ENCODE measurements at regions not wholly inside any gene's neighbourhood (a gene's known extent, or its start where the extent isn't known, plus 50 kb on each side); places are given as distances from the start of the nearest gene placed in this dataset.

DNA sequence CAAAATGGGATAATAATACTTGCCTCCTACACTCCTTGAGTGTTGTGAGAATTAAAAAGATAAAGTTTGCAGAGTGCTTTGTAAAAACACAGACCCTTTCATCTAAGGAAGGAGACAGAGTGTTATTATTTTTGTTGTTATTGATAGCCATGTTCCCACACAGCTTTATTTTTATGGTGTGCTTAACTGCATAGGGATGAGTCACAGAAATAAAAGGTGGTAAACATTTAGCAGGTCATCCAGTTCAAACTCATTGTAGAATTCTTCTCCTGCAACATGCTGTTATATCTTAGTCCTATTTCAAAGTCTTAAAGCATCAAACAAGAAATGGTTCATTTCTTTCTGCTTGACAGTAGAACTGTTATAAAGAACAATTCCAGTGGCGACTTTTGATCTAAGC lies 367.5 kb upstream of the ACTBL2 start:
- H3F3A ChIP-seq (ENCODE audit: low read depth): no peaks in the 10 kb centered on the region

DNA sequence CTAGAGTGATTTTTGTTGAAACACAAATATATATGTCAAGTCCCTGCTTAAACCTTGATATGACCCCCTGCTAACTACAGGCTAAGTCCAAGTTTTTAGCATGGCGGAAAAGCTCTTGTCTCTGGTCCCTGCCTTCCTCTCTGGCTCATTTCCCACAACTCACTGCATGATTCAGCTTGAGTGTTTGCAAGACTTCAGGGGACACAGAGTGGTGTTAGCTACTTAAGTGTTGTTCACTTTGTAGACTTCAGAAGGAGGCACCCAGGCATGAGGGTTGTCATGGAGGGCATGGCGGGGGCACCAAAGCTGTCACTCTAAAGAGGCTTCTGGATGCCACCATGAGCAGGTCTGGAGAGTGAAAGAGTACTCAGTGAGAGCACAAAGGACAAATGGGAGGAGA lies 362.4 kb upstream of the ACTBL2 start:
- Histone ChIP-seq H2AFZ (replicated peaks) (no peak overlapping the region), H3K4me2 (no peak overlapping the region), H3K9me3 (ENCODE audit: low read depth) (no peaks in the 10 kb centered on the region), H3K4me3 (no peak overlapping the region), H3K9ac (no peak overlapping the region), H3K27me3 (no peaks in the 10 kb centered on the region), H3K36me3 (no peaks in the 10 kb centered on the region), H3F3A (ENCODE audit: low read depth) (no peaks in the 10 kb centered on the region), H3K27ac (no peak overlapping the region), H3K79me2 (ENCODE audit: low read depth) (no peaks in the 10 kb centered on the region), H4K20me1 (ENCODE audit: low read depth) (no peaks in the 10 kb centered on the region), H3K4me1 (peaks cover 10% of the 10 kb centered on the region)
- Mint-ChIP-seq H3K4me3 (no peak overlapping the region), H3K4me1 (peaks cover 15% of the 10 kb centered on the region), H3K36me3 (no peaks in the 10 kb centered on the region), H3K27me3 (ENCODE audit: insufficient read depth, low read depth) (peaks cover 2% of the 10 kb centered on the region), H3K27ac (no peak overlapping the region), H3K9me3 (peaks cover 2% of the 10 kb centered on the region)
- no peak for DNase-seq (ENCODE audit: low spot score)
- TF ChIP-seq EZH2 (IDR thresholded peaks at IDR 0.05) (no peak), CTCF (IDR thresholded peaks at IDR 0.05) (no peak), EZH2phosphoT487 (IDR thresholded peaks at IDR 0.05) (no peak)

More for the DNA sequence above, 367.5 kb upstream of the ACTBL2 start:
- H3K4me1 Mint-ChIP-seq: peaks cover 4% of the 10 kb centered on the region
- Histone ChIP-seq H3K9ac (no peak overlapping the region), H3K4me2 (no peak overlapping the region), H2AFZ (replicated peaks) (no peak overlapping the region), H3K4me1 (no peaks in the 10 kb centered on the region), H3K79me2 (ENCODE audit: low read depth) (no peaks in the 10 kb centered on the region), H3K36me3 (no peaks in the 10 kb centered on the region), H3K27ac (no peak overlapping the region), H3K4me3 (no peak overlapping the region), H4K20me1 (ENCODE audit: low read depth) (no peaks in the 10 kb centered on the region), H3K27me3 (no peaks in the 10 kb centered on the region), H3K9me3 (ENCODE audit: low read depth) (no peaks in the 10 kb centered on the region)
- peaks cover 1% of the 10 kb centered on the region for H3K27me3 Mint-ChIP-seq (ENCODE audit: insufficient read depth, low read depth)
- H3K4me3 Mint-ChIP-seq: no peak overlapping the region
- TF ChIP-seq CTCF (IDR thresholded peaks at IDR 0.05): no peak
- TF ChIP-seq EZH2phosphoT487 (IDR thresholded peaks at IDR 0.05): no peak
- TF ChIP-seq EZH2 (IDR thresholded peaks at IDR 0.05): no peak
- no peak overlapping the region for H3K27ac Mint-ChIP-seq
- peaks cover 1% of the 10 kb centered on the region for H3K9me3 Mint-ChIP-seq
- H3K36me3 Mint-ChIP-seq: no peaks in the 10 kb centered on the region
- DNase-seq (ENCODE audit: low spot score): no peak

DNA sequence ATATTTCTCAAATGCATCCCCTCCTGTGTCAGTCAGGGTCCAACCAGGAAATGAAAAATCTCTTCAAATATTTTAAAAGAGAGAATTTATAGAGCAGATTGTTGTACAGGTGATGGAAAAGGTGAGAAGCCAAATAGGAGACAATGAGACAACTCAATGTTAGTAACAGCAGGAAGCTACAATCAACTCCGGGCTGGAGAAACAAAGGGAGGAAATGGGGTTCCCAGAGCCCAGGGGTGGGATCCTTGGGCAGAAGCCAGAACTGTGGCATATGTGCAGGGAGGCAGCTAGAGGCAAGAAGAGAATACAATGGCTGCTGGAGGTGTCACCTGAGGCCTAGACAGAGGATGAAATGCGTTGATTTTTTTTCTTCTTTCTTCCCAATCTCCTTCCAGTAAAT lies 361.8 kb upstream of the ACTBL2 start:
- Mint-ChIP-seq H3K36me3 (no peaks in the 10 kb centered on the region), H3K27ac (no peak overlapping the region), H3K4me3 (no peak overlapping the region), H3K4me1 (peaks cover 15% of the 10 kb centered on the region), H3K9me3 (peaks cover 2% of the 10 kb centered on the region), H3K27me3 (ENCODE audit: insufficient read depth, low read depth) (peaks cover 2% of the 10 kb centered on the region)
- Histone ChIP-seq H3K9ac (no peak overlapping the region), H3K9me3 (ENCODE audit: low read depth) (no peaks in the 10 kb centered on the region), H3K4me3 (no peak overlapping the region), H3K27me3 (no peaks in the 10 kb centered on the region), H3K4me1 (peaks cover 10% of the 10 kb centered on the region), H4K20me1 (ENCODE audit: low read depth) (no peaks in the 10 kb centered on the region), H3F3A (ENCODE audit: low read depth) (no peaks in the 10 kb centered on the region), H3K36me3 (no peaks in the 10 kb centered on the region), H3K27ac (no peak overlapping the region), H2AFZ (replicated peaks) (no peak overlapping the region), H3K4me2 (no peak overlapping the region), H3K79me2 (ENCODE audit: low read depth) (no peaks in the 10 kb centered on the region)
- DNase-seq (ENCODE audit: low spot score): no peak
- TF ChIP-seq CTCF (IDR thresholded peaks at IDR 0.05): no peak
- TF ChIP-seq EZH2 (IDR thresholded peaks at IDR 0.05): no peak
- TF ChIP-seq EZH2phosphoT487 (IDR thresholded peaks at IDR 0.05): no peak

DNA sequence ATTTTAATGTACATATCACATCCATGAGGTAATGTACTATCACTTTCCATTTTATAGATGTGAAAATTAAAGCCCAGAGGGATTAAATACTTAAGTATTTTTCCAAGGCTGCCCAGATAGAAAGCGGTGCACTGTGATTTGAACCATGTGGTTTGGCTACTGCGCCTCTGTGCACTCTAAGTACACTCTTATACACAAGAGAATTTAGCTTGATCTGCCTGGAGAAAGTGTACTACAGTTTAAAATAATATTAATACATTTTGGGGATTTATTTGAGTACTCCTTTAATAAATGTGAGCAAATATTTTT lies 360.4 kb upstream of the ACTBL2 start:
- TF ChIP-seq EZH2 (IDR thresholded peaks at IDR 0.05) (no peak), EZH2phosphoT487 (IDR thresholded peaks at IDR 0.05) (no peak), CTCF (IDR thresholded peaks at IDR 0.05) (no peak)
- Histone ChIP-seq H3K36me3 (no peaks in the 10 kb centered on the region), H3K9ac (no peak overlapping the region), H4K20me1 (ENCODE audit: low read depth) (no peaks in the 10 kb centered on the region), H3K4me2 (no peak overlapping the region), H3K4me1 (peaks cover 15% of the 10 kb centered on the region), H2AFZ (replicated peaks) (no peak overlapping the region), H3K79me2 (ENCODE audit: low read depth) (no peaks in the 10 kb centered on the region), H3F3A (ENCODE audit: low read depth) (no peaks in the 10 kb centered on the region), H3K4me3 (no peak overlapping the region), H3K27ac (no peak overlapping the region), H3K27me3 (no peaks in the 10 kb centered on the region), H3K9me3 (ENCODE audit: low read depth) (no peaks in the 10 kb centered on the region)
- Mint-ChIP-seq H3K4me3 (no peak overlapping the region), H3K36me3 (no peaks in the 10 kb centered on the region), H3K9me3 (peaks cover 2% of the 10 kb centered on the region), H3K27ac (no peak overlapping the region), H3K4me1 (peaks cover 20% of the 10 kb centered on the region), H3K27me3 (ENCODE audit: insufficient read depth, low read depth) (peaks cover 2% of the 10 kb centered on the region)
- DNase-seq (ENCODE audit: low spot score): no peak
